Duodenal mucosa (tissue), 2 donors: ENCODE measurements at regions not wholly inside any gene's neighbourhood (a gene's known extent, or its start where the extent isn't known, plus 50 kb on each side); places are given as distances from the start of the nearest gene placed in this dataset.

Experiments used
- H3K27ac ChIP-seq: one replicate; pipeline ENCODE4 v1.7.0; 2013; ENCODE audit warnings: low read depth, low read length
- H3K27me3 ChIP-seq, 2 donors: one replicate each; pipeline ENCODE4 v1.7.0; 2013; ENCODE audit warnings: low read length in 2 of 2, control low read depth in 1 of 2; ENCODE audit not compliant: insufficient read depth in 2 of 2, control insufficient read depth in 1 of 2
- H3K36me3 ChIP-seq, 2 donors: one replicate each; pipeline ENCODE4 v1.7.0; 2013; ENCODE audit warnings: low read length in 2 of 2, control low read depth in 1 of 2; ENCODE audit not compliant: insufficient read depth in 2 of 2, control insufficient read depth in 1 of 2
- H3K4me1 ChIP-seq, 2 donors: one replicate each; pipeline ENCODE4 v1.7.0; 2013; ENCODE audit warnings: low read length in 2 of 2, control low read depth in 1 of 2; ENCODE audit not compliant: insufficient read depth in 2 of 2, control insufficient read depth in 1 of 2
- H3K4me3 ChIP-seq, 2 donors: one replicate each; pipeline ENCODE4 v1.7.0; 2013; ENCODE audit warnings: low read length in 2 of 2, low read depth in 1 of 2
- H3K9ac ChIP-seq, 2 donors: one replicate each; pipeline ENCODE4 v1.7.0; 2013; ENCODE audit warnings: low read length in 2 of 2, low read depth in 1 of 2
- H3K9me3 ChIP-seq, 2 donors: one replicate each; pipeline ENCODE4 v1.7.0; 2013; ENCODE audit warnings: low read length in 2 of 2, control low read depth in 1 of 2; ENCODE audit not compliant: control insufficient read depth in 1 of 2

- Histone ChIP-seq H3K27me3 (no peaks in the 10 kb centered on the region), H3K9me3 (no peaks in the 10 kb centered on the region), H3K4me3 (no peak overlapping the region), H3K9ac (no peak overlapping the region), H3K36me3 (no peaks in the 10 kb centered on the region), H3K27ac (no peak overlapping the region), H3K4me1 (no peaks in the 10 kb centered on the region)
Measured at GRCh38 chr12:94091624-94092023, 56.8 kb upstream of the PLXNC1 start.

- Histone ChIP-seq H3K36me3 (no peaks in the 10 kb centered on the region), H3K9ac (no peak overlapping the region), H3K4me1 (no peaks in the 10 kb centered on the region), H3K4me3 (no peak overlapping the region), H3K27me3 (no peaks in the 10 kb centered on the region), H3K27ac (no peak overlapping the region), H3K9me3 (no peaks in the 10 kb centered on the region)
Measured at GRCh38 chr12:94092516-94093241, 55.7 kb upstream of the PLXNC1 start.

GRCh38 chr12:94094700-94095099 is 53.7 kb upstream of the PLXNC1 start:
- no peak overlapping the region for H3K9ac ChIP-seq
- peaks cover 5 to 6% of the 10 kb centered on the region in 2 donors for H3K4me1 ChIP-seq
- H3K27me3 ChIP-seq = no peaks in the 10 kb centered on the region
- no peaks in the 10 kb centered on the region for H3K9me3 ChIP-seq
- H3K36me3 ChIP-seq = no peaks in the 10 kb centered on the region
- no peak overlapping the region for H3K27ac ChIP-seq
- H3K4me3 ChIP-seq = no peak overlapping the region

GRCh38 chr12:94095618-94096017 is 52.8 kb upstream of the PLXNC1 start:
- no peak overlapping the region for H3K27ac ChIP-seq

GRCh38 chr12:94098466-94098865 is 49.9 kb upstream of the PLXNC1 start:
- Histone ChIP-seq H3K27ac (no peak overlapping the region), H3K27me3 (peaks cover 0 to 5% of the 10 kb centered on the region in 2 donors), H3K4me1 (peaks cover 23 to 30% of the 10 kb centered on the region in 2 donors), H3K9ac (no peak overlapping the region), H3K36me3 (no peaks in the 10 kb centered on the region), H3K9me3 (no peaks in the 10 kb centered on the region), H3K4me3 (no peak overlapping the region)

More at GRCh38 chr12:94095618-94096017, 52.8 kb upstream of the PLXNC1 start:
- Histone ChIP-seq H3K4me3 (no peak overlapping the region), H3K9ac (no peak overlapping the region), H3K9me3 (no peaks in the 10 kb centered on the region), H3K36me3 (no peaks in the 10 kb centered on the region), H3K27me3 (peaks cover 0 to 5% of the 10 kb centered on the region in 2 donors), H3K4me1 (peaks cover 13 to 16% of the 10 kb centered on the region in 2 donors)
